ENCODE measurements at regions not wholly inside any gene's neighbourhood (a gene's known extent, or its start where the extent isn't known, plus 50 kb on each side); places are given as distances from the start of the nearest gene placed in this dataset.

- TF ChIP-seq, protein P1, sequence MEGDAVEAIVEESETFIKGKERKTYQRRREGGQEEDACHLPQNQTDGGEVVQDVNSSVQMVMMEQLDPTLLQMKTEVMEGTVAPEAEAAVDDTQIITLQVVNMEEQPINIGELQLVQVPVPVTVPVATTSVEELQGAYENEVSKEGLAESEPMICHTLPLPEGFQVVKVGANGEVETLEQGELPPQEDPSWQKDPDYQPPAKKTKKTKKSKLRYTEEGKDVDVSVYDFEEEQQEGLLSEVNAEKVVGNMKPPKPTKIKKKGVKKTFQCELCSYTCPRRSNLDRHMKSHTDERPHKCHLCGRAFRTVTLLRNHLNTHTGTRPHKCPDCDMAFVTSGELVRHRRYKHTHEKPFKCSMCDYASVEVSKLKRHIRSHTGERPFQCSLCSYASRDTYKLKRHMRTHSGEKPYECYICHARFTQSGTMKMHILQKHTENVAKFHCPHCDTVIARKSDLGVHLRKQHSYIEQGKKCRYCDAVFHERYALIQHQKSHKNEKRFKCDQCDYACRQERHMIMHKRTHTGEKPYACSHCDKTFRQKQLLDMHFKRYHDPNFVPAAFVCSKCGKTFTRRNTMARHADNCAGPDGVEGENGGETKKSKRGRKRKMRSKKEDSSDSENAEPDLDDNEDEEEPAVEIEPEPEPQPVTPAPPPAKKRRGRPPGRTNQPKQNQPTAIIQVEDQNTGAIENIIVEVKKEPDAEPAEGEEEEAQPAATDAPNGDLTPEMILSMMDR (conservative IDR thresholded peaks at IDR 0.05; ENCODE audit: low read length), result no peak
- TF ChIP-seq EZH2phosphoT487 (IDR thresholded peaks at IDR 0.05; ENCODE audit: borderline replicate concordance, low read depth, low read length), result no peak
Measured at GRCh38 chr12:126915309-126915708, 1351.7 kb upstream of the TMEM132C start.
